GM19351 (cell line): ENCODE measurements at regions not wholly inside any gene's neighbourhood (a gene's known extent, or its start where the extent isn't known, plus 50 kb on each side); places are given as distances from the start of the nearest gene placed in this dataset.

Source experiments
- ATAC-seq: cut with Tn5 transposase; IDR thresholded peaks from one replicate; pipeline ENCODE4 v1.9.1; 2021; ENCODE audit warnings: mild to moderate bottlenecking, moderate library complexity; ENCODE audit not compliant: unreplicated experiment

GRCh38 chr12:76135456-76135855, 51.0 kb upstream of the NAP1L1 start:
- no peak for ATAC-seq
